SK-N-SH treated with all-trans-retinoic acid at 6 μM for 48 hours (cell line): ENCODE measurements at regions not wholly inside any gene's neighbourhood (a gene's known extent, or its start where the extent isn't known, plus 50 kb on each side); places are given as distances from the start of the nearest gene placed in this dataset.

ENCODE experiments used
- ATAC-seq: fragments of 200-7000 bp; cut with Tn5 transposase; 3 replicates; pipeline ENCODE4 v1.9.1; 2020; ENCODE audit warnings: mild to moderate bottlenecking, moderate library complexity
- ARNTL ChIP-seq: fragments of 450-650 bp; formaldehyde crosslinking; IDR thresholded peaks from 2 replicates; pipeline ENCODE4 v1.5.0; 2020; ENCODE audit warnings: low read depth, mild to moderate bottlenecking, moderate library complexity, borderline replicate concordance
- BACH2 ChIP-seq: fragments of 250-450 bp; sonication (Bioruptor Pico); IDR thresholded peaks from 2 replicates; pipeline ENCODE4 v1.9.0; 2021; ENCODE audit warnings: mild to moderate bottlenecking, borderline replicate concordance
- CREB5 ChIP-seq: fragments of 250-450 bp; sonication (Bioruptor Pico); IDR thresholded peaks from 2 replicates; pipeline ENCODE4 v1.5.1; 2020; ENCODE audit warnings: low read depth, mild to moderate bottlenecking, moderate library complexity
- CSDC2 ChIP-seq: fragments of 250-450 bp; sonication (Bioruptor Pico); IDR thresholded peaks from 2 replicates; pipeline ENCODE4 v1.5.0; 2020; ENCODE audit warnings: mild to moderate bottlenecking, moderate library complexity
- CSRNP3 ChIP-seq: fragments of 250-450 bp; sonication (Bioruptor Pico); IDR thresholded peaks from 2 replicates; pipeline ENCODE4 v1.5.1; 2021; ENCODE audit warnings: mild to moderate bottlenecking, moderate library complexity
- ESRRG ChIP-seq: fragments of 250-450 bp; sonication (Bioruptor Pico); IDR thresholded peaks from 2 replicates; pipeline ENCODE4 v1.6.1; 2021; ENCODE audit warnings: mild to moderate bottlenecking
- GLIS3 ChIP-seq: fragments of 250-450 bp; sonication (Bioruptor Pico); IDR thresholded peaks from 2 replicates; pipeline ENCODE4 v1.5.0; 2020; ENCODE audit warnings: mild to moderate bottlenecking, moderate library complexity
- ISL1 ChIP-seq: fragments of 250-450 bp; sonication (Bioruptor Pico); IDR thresholded peaks from 2 replicates; pipeline ENCODE4 v2.1.2; 2022; ENCODE audit warnings: mild to moderate bottlenecking, moderate library complexity
- OSR1 ChIP-seq: fragments of 250-450 bp; sonication (Bioruptor Pico); IDR thresholded peaks from 2 replicates; pipeline ENCODE4 v1.8.0; 2022; ENCODE audit warnings: moderate library complexity, mild to moderate bottlenecking, inconsistent platforms
- RARB ChIP-seq: fragments of 250-450 bp; sonication (Bioruptor Pico); IDR thresholded peaks from 2 replicates; pipeline ENCODE4 v1.8.0; 2021; ENCODE audit warnings: mild to moderate bottlenecking, moderate library complexity
- SNAI2 ChIP-seq: fragments of 250-450 bp; sonication (Bioruptor Pico); IDR thresholded peaks from 2 replicates; pipeline ENCODE4 v1.5.0; 2020; ENCODE audit warnings: mild to moderate bottlenecking, moderate library complexity
- TOX ChIP-seq: fragments of 250-450 bp; sonication (Bioruptor Pico); IDR thresholded peaks from 2 replicates; pipeline ENCODE4 v1.8.0; 2021; ENCODE audit warnings: mild to moderate bottlenecking, moderate library complexity, borderline replicate concordance
- TSHZ2 ChIP-seq: fragments of 250-450 bp; sonication (Bioruptor Pico); IDR thresholded peaks from 2 replicates; pipeline ENCODE4 v1.5.0; 2020; ENCODE audit warnings: mild to moderate bottlenecking, moderate library complexity
- ZC3H10 ChIP-seq: fragments of 250-450 bp; sonication (Bioruptor Pico); IDR thresholded peaks from 2 replicates; pipeline ENCODE4 v1.5.1; 2021; ENCODE audit warnings: mild to moderate bottlenecking, moderate library complexity
- ZFP3 ChIP-seq: fragments of 250-450 bp; sonication (Bioruptor Pico); IDR thresholded peaks from 2 replicates; pipeline ENCODE4 v1.5.0; 2020; ENCODE audit warnings: mild to moderate bottlenecking, moderate library complexity
- ZFP30 ChIP-seq: fragments of 450-650 bp; formaldehyde crosslinking; IDR thresholded peaks from 2 replicates; pipeline ENCODE4 v1.5.0; 2022; ENCODE audit warnings: mild to moderate bottlenecking, moderate library complexity
- ZNF565 ChIP-seq: fragments of 450-650 bp; formaldehyde crosslinking; conservative IDR thresholded peaks from 2 replicates; pipeline ENCODE4 v1.5.0; 2020; ENCODE audit warnings: low read depth, mild to moderate bottlenecking, moderate library complexity
- ZNF70 ChIP-seq: fragments of 450-650 bp; formaldehyde crosslinking; IDR thresholded peaks from 2 replicates; pipeline ENCODE4 v1.5.0; 2020; ENCODE audit warnings: mild to moderate bottlenecking, moderate library complexity
- ZNF8 ChIP-seq: fragments of 450-650 bp; formaldehyde crosslinking; IDR thresholded peaks from 2 replicates; pipeline ENCODE4 v1.5.0; 2020; ENCODE audit warnings: mild to moderate bottlenecking, moderate library complexity
- TF ChIP-seq, protein P1 (sequence below): fragments of 250-450 bp; sonication (Bioruptor Pico); IDR thresholded peaks from 2 replicates; pipeline ENCODE4 v1.8.0; 2020; ENCODE audit warnings: mild to moderate bottlenecking, moderate library complexity, borderline replicate concordance
- TF ChIP-seq, protein P2 (sequence below): fragments of 250-450 bp; sonication (Bioruptor Pico); IDR thresholded peaks from 2 replicates; pipeline ENCODE4 v1.8.0; 2021; ENCODE audit warnings: low read depth, mild to moderate bottlenecking, moderate library complexity, borderline replicate concordance

DNA sequence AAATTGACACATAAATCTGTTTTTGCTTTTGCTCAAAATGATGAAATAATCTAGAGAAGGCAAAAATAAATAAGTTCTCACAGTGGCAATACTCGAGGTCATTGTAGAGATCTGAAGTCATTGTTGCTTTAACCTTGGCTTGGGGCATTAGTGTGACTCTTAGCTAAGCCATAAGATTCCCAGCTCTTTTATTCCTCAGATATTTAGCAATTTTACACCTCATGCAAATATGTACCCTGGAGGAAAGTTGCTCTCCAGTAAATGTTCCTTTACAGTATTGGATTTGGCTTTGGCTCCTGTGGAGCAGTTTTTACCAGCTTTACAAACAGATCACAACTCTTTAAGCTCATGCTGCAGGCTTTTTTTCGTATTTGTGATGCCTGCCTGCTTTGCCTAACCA lies 134.2 kb upstream of the NABP1 start:
- TF ChIP-seq, protein P1, sequence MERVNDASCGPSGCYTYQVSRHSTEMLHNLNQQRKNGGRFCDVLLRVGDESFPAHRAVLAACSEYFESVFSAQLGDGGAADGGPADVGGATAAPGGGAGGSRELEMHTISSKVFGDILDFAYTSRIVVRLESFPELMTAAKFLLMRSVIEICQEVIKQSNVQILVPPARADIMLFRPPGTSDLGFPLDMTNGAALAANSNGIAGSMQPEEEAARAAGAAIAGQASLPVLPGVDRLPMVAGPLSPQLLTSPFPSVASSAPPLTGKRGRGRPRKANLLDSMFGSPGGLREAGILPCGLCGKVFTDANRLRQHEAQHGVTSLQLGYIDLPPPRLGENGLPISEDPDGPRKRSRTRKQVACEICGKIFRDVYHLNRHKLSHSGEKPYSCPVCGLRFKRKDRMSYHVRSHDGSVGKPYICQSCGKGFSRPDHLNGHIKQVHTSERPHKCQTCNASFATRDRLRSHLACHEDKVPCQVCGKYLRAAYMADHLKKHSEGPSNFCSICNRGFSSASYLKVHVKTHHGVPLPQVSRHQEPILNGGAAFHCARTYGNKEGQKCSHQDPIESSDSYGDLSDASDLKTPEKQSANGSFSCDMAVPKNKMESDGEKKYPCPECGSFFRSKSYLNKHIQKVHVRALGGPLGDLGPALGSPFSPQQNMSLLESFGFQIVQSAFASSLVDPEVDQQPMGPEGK (CRISPR knock-in tag), result no peak
- no peak for ATAC-seq

DNA sequence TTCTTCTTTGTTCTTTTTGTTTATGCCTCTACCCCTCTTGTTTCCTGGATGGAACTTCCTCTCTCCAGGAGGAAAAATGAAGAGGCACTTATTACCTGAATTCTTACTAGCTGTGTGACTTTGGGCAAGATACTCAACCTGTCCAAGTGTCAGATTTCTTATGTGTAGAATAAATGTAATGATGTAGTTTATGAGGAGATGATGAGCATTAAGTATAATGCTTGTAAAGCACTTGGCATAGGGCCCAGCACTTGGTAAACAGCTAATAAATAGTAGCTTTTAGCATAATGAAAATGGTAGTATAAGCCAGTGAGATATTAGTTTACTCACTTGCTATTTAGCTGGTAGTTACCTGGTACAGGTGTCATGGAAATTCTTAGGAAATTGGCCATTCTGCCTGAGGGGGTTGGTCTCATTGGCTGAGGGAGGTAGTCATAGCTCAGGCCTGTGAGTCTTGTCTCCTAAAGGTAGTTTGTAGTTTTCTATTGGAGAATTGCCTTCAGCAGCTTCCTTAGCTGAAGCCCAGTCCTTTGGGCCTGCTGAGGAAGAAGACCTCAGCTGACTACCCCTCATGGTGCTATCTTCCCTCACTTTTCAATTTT lies 133.4 kb upstream of the NABP1 start:
- no peak for TF ChIP-seq BACH2 (CRISPR knock-in tag)
- no peak for TF ChIP-seq CSRNP3 (CRISPR knock-in tag)
- no peak for TF ChIP-seq ZNF70
- TF ChIP-seq SNAI2 (CRISPR knock-in tag), result no peak
- TF ChIP-seq OSR1, result no peak
- TF ChIP-seq TOX (CRISPR knock-in tag), result no peak
- no peak for TF ChIP-seq ESRRG (CRISPR knock-in tag)
- no peak for ATAC-seq

DNA sequence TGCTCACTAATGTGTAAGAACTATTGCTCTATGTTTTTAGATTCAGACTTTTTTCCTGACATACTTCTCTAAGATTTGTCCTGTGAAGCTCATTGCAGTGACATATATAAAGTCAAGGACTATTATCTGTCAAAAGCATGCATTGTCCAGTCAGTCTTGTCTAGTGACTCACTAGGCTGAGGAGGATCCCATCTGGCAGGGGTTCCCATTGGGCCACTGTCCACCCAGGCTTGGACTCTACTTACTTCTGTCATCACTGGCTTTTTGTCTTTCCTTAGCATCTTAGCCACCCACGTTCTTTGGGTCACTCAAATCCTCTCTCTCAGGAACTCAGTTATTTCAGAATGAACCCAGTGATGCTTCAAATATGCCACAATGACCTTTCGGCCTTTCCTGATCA lies 132.6 kb upstream of the NABP1 start:
- TF ChIP-seq ZNF8, result no peak
- no peak for TF ChIP-seq TOX (CRISPR knock-in tag)
- no peak for TF ChIP-seq ZFP3 (CRISPR knock-in tag)
- no peak for TF ChIP-seq CSDC2 (CRISPR knock-in tag)
- no peak for TF ChIP-seq GLIS3 (CRISPR knock-in tag)
- no peak for TF ChIP-seq ESRRG (CRISPR knock-in tag)
- TF ChIP-seq ISL1, result no peak
- no peak for TF ChIP-seq OSR1
- no peak for TF ChIP-seq ZNF70
- TF ChIP-seq CREB5 (CRISPR knock-in tag), result no peak
- TF ChIP-seq ZNF565 (CRISPR knock-in tag), result no peak
- TF ChIP-seq SNAI2 (CRISPR knock-in tag), result no peak
- no peak for TF ChIP-seq ZC3H10 (CRISPR knock-in tag)
- TF ChIP-seq ARNTL (CRISPR knock-in tag), result no peak
- TF ChIP-seq BACH2 (CRISPR knock-in tag), result no peak
- TF ChIP-seq RARB (CRISPR knock-in tag), result no peak
- TF ChIP-seq, protein P1 (CRISPR knock-in tag), result no peak
- TF ChIP-seq, protein P2, sequence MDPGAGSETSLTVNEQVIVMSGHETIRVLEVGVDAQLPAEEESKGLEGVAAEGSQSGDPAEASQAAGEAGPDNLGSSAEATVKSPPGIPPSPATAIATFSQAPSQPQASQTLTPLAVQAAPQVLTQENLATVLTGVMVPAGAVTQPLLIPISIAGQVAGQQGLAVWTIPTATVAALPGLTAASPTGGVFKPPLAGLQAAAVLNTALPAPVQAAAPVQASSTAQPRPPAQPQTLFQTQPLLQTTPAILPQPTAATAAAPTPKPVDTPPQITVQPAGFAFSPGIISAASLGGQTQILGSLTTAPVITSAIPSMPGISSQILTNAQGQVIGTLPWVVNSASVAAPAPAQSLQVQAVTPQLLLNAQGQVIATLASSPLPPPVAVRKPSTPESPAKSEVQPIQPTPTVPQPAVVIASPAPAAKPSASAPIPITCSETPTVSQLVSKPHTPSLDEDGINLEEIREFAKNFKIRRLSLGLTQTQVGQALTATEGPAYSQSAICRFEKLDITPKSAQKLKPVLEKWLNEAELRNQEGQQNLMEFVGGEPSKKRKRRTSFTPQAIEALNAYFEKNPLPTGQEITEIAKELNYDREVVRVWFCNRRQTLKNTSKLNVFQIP (CRISPR knock-in tag), result no peak
- no peak for ATAC-seq

GRCh38 chr2:191552066-191552465 lies 125.9 kb upstream of the NABP1 start:
- no peak for ATAC-seq
- TF ChIP-seq ZNF70, result no peak
- TF ChIP-seq ZFP30 (CRISPR knock-in tag), result no peak
- no peak for TF ChIP-seq GLIS3 (CRISPR knock-in tag)
- TF ChIP-seq TSHZ2, result no peak
- TF ChIP-seq, protein P2 (CRISPR knock-in tag), result no peak
- no peak for TF ChIP-seq ARNTL (CRISPR knock-in tag)
- no peak for TF ChIP-seq CREB5 (CRISPR knock-in tag)
